Hepatocyte (in vitro differentiated cells): ENCODE measurements at regions not wholly inside any gene's neighbourhood (a gene's known extent, or its start where the extent isn't known, plus 50 kb on each side); places are given as distances from the start of the nearest gene placed in this dataset.

Experiments
- CTCF ChIP-seq: fragments of 200-600 bp; sonication (generic); IDR thresholded peaks from 2 replicates; pipeline ENCODE4 v1.5.1; 2016; ENCODE audit warnings: antibody characterized with exemption, mild to moderate bottlenecking; ENCODE audit not compliant: poor library complexity
- EZH2 ChIP-seq: fragments of 200-600 bp; sonication (generic); IDR thresholded peaks from 2 replicates; pipeline ENCODE4 v1.6.1; 2016; ENCODE audit warnings: antibody characterized with exemption, mild to moderate bottlenecking, borderline replicate concordance

- TF ChIP-seq CTCF (no peak), EZH2 (no peak)
Observed at GRCh38 chr18:75343389-75343788, 84.1 kb downstream of the SMIM21 start.
